T1000 (cell line): ENCODE measurements at regions not wholly inside any gene's neighbourhood (a gene's known extent, or its start where the extent isn't known, plus 50 kb on each side); places are given as distances from the start of the nearest gene placed in this dataset.

ENCODE experiments used
- DNase-seq: peaks from one replicate; lab custom pipeline; 2025; ENCODE audit warnings: mixed read lengths; lab: John Stamatoyannopoulos, UW

DNA sequence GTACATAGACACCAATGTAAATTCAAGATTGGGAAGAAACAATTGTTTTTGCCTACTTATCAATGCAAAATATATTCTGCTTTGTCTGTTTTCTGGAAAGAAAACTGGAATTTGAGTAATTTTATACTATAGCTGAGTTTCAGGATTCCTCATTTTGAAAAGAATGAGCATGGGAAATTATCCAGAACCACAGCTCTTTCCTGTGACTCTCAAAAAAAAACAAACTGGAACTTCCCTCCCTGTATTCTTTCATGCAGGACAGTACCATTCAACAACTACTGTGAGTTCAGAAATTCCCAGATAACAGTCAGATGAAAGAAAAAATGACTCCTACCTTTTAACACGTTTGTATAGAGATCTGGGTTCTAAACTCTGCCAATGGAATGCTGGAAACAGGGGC, 372.4 kb downstream of the TGFB2 start:
- DNase-seq, result no peak

DNA sequence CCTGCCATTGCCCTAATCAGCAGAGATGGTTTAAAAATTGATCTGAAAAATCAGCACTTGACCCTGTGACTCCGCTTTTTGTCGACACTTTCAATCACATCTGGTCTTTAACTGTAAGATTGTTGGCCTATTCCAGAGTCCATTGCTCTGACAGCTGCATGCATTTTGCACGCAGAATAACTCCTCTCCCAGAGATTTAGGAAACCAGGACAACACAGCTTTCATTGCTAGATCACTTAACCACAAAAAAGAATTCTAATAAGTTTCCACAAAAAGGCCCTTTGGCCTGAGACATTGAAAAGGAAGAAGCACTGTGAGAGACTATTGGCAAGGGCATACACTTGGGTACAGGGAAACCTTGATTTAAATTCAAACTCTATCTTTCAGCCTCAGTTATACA, 373.1 kb downstream of the TGFB2 start:
- no peak for DNase-seq

DNA sequence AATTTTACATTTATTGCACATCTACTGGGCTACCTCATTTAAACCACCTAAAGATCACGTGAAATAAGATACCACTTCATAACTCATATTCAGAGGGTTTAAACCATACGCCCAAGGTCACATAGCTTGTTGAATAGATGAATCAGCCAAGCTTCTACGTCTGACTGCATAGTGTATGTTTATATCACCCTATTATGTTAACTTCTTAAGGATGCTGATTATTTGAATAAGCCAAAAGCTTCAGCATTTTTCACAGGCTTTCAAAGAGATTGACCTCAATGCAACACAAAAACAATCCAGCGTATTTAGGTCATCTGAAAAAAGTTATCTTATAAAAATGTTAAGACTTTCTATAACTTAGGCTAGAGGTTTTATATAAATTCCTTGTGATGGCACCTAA, 373.8 kb downstream of the TGFB2 start:
- DNase-seq, result no peak

DNA sequence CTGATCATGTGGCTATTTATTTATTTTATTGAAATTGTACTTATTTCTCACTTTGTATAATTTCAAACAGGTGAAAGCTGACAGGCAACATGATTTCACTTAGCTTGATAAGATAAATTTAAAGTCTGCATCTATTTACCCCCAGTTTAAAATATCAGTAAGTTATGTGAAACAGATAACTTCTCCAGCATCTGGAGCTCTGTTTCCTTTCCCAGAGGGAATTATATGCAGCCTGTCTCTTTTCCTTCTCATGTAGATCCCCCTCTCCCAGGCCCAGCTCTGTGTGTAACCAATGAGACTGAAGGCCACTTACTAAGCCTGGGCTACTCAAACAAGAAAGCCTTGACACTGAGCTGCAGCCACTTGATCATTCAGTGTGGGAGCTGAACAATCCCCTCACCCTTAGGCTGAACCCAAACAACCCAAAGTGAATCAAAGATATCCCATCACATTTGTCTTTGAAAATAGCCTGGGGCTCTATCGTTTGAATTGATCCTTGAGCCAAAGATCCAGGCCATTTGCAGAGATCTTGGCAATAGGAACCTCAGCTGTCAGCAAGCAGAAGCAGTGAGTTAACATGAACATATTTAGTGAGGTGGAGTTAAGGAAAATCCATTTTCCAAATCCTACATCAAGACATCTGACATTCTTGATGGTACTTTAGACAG, 383.9 kb downstream of the TGFB2 start:
- DNase-seq, result no peak

DNA sequence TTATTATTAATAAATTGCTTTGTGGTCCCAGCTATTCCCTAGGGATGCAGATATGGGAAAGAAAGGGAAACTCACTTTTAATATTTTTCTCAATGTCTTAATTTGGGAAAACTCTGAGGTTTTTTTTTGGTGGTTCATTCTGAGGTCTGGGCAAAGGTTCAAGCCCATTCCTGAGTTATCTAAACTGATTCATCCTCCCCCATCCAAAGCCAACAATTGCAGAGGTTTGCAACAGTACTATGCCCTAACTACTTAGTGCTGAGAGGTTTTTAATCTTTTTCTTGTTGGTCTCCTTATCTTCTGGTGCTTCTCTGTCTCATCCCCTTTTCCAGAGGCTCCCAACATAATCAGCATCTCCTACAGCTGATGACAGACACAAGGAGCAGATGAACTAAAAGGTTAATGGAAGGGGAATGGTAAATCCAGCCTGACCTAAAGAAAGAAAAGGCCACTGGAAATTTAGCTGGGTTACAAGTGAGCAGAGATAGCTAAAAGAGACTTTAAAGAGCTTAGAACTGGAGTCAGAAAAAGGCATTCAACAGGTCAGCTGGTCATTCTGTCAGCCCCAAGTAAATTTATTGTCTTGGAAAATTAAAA, 390.4 kb downstream of the TGFB2 start:
- no peak for DNase-seq

DNA sequence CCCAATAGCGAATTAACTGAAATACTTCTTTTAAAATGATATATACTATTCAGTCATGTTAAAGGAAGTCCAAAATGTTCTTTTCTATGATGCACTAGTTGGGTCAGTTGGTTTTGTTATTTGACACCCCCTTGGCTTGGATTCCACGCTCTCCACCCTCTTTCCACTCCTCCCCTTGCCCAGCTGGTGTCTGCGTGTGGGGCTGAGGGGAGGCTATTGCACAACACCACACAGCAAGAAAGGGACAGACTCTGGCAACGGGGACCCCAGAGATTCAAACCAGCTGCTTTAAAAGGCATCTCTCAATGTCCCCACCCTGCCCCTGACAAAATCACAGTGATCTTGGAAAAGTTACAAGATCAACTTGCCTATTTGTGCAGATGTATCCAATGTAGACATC, 394.3 kb downstream of the TGFB2 start:
- no peak for DNase-seq

DNA sequence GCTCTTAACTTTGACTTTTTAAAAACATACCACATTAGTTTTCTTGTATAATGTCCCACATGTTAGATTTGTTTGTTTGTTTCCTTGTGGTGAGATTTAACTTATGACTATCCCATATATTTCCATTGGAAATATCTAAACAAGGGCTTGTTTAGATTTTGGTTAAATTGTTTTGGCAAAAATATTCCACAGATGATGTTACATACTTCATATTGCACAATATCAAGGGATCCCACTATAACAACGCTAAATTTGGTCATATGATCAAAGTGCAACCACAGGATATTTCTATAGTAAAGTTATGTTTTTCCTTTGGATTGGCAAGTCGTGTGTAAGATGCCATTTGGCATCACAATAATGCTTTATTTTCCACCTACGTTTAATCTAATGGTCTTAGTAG, 396.7 kb downstream of the TGFB2 start:
- no peak for DNase-seq

DNA sequence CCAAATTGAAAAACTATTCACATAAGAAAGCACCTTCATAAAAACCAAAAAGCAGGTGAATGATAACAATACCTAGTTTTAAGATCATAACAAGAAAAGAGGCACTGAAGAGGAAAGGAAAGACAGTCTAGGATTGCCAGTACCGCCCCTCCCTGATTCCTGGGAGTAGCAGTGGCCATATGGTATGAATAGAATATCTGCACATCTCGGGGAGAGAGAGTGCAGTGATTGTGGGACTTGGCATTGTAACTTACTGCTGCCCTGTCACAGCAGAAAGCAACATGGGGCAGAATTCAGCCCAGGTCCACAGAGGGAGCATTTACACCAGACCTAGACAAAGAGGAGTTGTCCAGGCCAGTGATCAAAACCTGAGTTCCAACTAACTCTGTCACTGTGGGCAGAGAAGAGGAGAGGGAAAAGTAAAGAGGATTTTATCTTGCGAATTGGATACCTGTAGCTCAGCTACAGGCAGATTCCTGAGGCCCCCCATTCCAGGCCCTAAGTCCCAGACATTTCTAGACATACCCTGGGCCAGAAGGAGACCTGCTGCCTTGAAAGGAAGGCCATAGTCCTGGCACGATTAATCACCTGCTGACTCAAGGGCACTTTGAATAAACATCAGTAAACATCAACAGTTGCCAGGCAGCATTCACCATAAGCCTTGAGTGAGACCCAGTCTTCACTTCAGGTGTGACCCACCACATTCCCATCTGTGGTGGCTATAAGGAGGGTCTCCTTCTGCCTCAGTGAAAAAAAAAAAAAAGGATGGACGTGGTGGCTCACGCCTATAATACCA, 397.5 kb downstream of the TGFB2 start:
- no peak for DNase-seq

DNA sequence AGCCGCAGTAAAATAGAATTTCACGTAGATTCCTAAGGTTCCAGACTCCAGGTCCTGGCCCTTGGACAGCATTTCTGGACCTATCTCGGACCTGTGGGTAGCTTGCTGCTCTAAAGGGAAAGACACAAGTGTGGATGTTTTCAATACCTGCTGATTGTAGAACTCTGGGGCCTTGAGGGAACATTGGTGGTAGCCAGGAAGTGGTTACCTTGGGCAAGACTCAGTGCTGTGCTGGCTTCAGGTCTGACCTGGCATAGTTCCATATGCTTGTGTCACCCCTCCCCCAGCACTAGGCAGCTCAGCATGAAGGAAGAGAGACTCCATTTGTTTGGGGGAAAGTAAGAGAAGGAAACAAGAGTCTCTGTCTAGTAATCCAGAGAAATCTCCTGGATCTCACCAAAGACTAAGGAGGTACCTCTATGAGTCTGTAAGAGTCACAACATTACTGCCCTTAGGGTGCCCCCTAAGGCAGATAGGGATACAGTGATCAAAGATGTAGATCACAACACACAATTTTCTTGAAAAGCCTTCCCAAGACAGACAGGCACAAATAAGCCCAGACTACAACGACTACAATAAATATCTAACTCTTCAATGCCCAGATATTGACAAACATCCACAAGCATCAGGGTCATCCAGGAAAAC, 398.8 kb downstream of the TGFB2 start:
- DNase-seq, result no peak

DNA sequence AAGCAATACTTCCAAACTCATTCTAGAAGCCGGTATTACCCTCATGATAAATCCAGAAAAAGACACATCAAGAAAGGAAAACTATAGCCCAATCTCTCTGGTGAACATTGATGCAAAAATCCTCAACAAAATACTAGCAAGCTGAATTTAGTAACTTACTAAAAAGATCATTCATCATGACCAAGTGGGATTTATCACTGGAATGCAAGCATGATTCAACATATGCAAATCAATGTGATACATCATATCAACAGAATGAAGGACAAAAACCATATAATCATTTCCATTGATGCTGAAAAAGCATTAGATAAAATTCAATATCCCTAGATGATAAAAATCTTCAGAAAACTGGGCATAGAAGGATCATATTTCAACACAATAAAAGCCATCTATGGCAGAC, 402.9 kb downstream of the TGFB2 start:
- no peak for DNase-seq

DNA sequence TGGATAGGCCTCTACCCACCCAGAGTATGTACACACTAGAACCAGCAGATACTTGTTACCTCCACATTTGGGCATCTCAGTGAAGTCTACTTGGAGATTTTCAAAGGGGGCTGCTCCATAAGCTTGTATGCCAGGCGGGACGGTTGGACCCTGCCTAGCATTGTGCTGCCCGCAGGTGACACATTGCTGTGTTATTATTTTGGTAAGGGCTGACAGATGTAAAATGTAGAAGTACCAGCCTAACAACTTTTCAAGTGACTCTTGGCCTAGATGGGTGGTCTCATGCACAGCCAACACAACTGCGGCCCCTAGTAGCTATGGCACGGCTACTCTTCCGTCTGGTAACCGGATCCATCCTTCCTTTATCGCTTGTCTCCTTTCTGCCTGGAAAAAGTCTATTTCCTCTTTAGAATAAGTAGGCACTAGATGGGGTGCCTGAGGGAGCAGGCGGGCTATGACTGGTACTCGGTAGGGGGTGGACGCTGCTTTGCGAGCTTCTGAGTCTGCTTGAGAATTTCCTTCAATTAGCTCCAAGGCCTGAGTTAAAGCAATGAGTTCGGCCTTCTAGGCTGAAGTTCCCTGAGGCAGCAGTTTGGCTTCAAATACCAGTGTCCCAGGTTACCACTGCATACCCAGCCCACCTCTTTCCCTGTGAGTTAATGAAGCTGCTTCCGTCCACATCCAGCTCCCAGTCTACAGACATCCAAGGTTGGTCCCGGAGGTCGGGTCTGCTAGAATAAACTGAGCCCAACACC, 405.3 kb downstream of the TGFB2 start:
- DNase-seq, result no peak

DNA sequence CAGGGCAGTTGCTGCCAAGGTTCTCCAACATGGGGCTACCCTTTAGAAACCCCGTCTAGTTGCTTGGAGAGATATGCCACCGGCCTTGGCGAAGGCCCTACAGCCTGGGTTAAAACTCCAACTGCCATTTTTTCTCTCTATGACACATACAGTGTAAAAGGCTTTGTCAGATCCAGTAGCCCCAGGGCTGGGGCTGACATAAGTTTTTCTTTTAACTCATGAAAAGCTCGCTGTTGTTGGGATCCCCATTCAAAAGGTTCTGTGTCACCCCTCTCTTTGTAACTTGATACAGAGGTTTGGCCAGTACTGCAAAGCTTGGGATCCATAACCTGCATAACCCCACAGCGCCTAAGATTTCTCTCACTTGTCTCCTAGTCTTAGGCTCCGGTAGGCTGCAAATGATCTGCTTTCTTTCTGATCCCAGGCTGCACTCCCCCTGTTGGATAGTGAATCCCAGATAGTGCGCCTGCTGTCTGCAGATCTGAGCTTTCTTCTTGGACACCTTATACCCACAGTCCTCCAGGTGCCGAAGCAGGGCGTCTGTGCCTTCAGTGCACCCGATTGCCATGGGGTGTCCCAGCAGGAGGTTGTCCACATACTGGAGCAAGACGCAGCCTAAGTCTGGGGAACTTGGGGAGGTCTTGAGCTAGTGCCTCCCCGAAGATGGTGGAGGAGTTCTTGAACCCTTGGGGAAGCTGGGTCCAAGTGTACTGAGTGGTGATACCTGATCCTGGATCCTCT, 406.2 kb downstream of the TGFB2 start:
- no peak for DNase-seq

DNA sequence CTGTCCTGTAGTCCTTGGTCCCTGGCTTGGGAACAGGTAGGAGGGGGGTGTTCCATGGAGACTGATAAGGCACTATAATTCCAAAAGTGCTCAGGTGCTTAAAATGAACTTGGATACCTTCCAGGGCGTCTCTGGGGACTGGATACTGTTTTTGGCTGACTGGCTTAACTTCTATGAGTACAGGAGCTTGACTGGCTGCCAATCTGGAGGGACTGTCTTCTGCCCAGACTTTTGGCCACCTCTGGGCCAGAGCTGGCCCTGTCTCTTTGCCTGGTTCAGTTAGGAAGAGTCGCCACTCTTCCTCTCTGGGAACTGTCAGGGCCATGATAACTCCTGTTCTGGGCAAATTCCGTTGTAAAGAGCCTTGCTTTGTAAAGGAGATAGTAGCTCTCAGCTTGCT, 407.0 kb downstream of the TGFB2 start:
- DNase-seq, result no peak

DNA sequence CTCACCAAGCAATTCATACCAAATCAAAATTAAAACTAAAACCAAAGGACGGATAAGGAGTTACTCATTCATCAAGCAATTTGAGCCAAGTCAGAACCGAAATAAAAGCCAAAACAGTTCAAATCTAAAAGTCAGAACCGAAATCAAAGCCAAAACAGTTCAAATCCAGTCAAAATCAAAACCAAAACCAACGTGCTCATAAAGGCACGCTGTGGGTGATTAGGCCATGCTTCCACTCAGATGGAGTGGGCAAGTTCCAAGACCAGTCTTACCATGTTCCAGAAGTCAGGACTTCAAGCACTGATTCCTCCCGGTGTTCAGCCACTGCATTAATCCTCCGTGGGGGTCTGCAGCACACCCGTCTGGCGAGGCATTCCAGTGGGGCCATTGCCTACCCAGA, 409.3 kb downstream of the TGFB2 start:
- DNase-seq, result no peak

DNA sequence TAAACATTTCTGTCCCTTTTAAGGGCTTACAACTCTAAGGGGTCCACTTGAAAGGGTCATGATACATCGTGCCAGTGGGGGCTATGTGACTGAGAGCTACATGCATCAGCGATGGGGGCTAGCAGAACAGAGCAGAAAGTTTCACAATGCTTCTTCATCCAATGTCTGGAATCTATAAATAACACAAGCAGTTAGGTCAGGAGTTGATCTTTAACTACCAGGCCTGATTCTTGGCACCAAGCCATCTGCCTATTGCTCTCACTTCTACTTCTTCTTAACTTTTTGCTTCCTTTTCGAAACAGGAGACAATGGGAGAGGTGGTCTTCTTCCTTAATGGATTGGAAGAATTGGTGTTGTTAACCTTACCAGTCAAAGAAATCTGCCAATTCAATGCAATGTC, 410.0 kb downstream of the TGFB2 start:
- DNase-seq, result no peak

DNA sequence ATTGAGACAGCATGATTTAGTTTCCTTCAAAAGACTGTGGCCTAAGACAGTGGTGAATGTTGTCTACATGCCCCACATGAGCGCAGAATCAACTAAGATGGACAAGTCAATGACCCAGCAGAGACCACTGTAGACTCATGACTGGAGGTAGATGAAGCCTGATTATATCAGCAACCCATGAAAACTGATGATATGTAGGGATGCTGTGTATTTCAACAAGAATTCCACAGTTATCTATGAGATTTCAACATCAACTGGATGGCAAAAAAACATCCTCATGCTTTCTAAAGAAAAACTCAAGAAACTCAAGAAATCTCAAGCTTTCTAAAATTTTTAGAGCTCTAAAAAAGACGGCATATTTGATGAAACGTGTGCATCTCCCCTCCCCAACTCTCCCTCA, 413.9 kb upstream of the LYPLAL1 start:
- no peak for DNase-seq

DNA sequence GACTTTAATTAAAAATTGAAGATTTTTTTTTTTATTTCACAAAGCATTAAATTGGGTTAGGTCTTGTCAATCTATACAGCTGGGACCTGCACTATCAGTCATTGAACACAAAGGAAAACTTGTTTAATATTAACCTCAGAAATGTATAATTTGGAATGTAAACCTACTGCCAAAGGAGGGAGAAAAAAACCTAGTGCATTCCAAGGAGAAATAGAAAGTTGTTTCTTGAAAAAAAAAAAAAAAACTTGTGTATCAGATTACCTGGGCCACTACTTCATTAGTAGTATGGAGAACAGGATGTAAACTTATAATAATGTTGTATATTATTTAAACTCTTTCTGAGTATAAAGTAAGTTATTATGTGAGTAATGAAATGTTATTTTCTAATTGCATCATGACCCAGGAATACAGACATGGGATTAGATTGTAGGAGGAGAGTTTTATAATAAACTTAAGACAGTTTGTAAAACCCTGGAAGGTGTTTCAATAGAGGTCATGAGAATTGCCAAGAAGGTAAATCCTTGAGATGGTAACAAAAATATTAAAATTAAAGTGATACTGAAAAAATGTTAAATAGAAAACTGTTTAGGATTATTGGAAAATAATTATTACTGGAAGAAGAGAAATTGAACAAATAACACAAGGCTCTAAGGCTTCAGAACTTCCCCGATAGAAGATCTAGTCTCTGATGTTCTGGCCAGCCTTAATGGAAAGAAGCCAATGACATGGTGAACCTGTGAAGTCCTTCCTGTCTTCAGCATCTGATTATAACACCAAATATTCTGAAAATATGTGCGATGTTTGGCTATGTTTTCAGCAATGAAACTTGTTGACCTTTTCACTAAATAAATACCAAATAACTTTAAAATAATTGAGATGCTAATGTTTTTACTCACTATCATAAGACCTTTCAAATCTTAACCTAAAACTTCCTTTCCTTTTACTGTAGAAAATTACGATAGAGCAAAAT, 412.8 kb upstream of the LYPLAL1 start:
- no peak for DNase-seq

DNA sequence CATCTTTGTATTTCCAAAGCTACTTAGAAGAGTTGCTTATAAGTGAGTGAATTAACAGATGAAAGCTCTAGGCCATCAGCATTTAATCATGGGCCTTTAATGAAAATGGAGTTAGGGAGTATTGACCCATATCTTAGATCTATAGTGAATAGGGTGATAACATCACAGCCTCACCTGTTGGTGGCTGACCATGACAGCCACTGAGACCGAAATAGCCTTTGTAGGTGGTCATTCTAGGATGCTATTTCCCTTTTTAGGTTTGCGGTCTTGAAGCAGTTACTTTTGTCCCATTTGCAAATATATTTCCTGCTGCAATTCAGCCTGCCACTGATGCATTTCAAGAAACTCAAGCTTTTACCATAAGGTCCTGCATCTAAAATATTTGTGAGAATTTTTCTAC, 410.1 kb upstream of the LYPLAL1 start:
- no peak for DNase-seq

DNA sequence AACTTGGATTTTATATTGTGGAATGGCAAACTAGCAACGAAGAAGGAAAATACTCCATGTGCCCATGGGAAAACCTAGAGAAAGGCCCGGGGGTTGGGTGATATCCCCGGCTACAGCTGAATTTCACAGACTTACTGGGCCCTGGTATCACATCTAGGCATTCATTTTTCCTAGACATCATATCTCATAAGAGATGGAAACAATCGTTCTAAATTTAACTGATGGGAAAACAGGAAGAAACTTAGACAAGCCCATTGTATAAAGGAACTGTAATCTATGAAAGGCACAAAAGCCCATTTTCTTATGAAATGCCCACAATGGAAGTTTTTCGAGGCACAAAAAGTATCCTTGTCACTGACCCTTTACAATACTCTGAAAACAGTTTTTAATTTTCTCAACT, 407.9 kb upstream of the LYPLAL1 start:
- no peak for DNase-seq

DNA sequence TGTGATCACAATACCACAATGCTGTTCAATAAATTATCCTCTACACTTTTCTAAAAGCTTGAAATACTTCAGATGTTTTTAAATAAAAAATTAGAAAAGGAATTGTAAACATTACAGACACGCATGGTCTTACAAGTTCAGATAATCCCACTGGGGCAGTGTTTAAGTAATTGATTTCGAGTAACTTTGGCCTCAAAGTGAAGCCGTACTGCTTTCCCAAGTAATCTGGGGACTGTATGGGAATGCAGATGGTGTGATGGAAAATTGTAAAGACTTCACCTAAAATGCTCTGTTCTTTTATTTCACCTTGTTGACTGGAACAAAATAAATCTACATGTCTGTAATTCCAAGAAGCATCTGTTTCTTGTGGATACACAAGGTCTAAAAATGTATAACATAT, 401.7 kb upstream of the LYPLAL1 start:
- no peak for DNase-seq
